Sigmoid colon (tissue), 6 donors: ENCODE measurements at regions not wholly inside any gene's neighbourhood (a gene's known extent, or its start where the extent isn't known, plus 50 kb on each side); places are given as distances from the start of the nearest gene placed in this dataset.

ENCODE experiments used
- DNase-seq: peaks from one replicate; pipeline ENCODE4 v3.0.0-alpha.2; 2019
- H3K27ac ChIP-seq, 4 donors: fragments of 200-600 bp; sonication (generic); one replicate each; pipeline ENCODE4 v1.5.1; 2016 to 2019; ENCODE audit warnings: mild to moderate bottlenecking in 1 of 4
- H3K27me3 ChIP-seq, 3 donors: fragments of 200-600 bp; sonication (generic); one replicate each; pipeline ENCODE4 v1.5.1; 2019; ENCODE audit warnings: mild to moderate bottlenecking in 1 of 3
- H3K36me3 ChIP-seq, 4 donors: fragments of 200-600 bp; sonication (generic); one replicate each; pipeline ENCODE4 v1.5.1; 2016 to 2019
- H3K4me1 ChIP-seq, 4 donors: fragments of 200-600 bp; sonication (generic); one replicate each; pipeline ENCODE4 v1.5.1; 2017 to 2019
- H3K4me3 ChIP-seq, 4 donors: fragments of 200-600 bp; sonication (generic); one replicate each; pipeline ENCODE4 v1.5.1; 2017 to 2019; ENCODE audit warnings: mild to moderate bottlenecking in 2 of 4, moderate library complexity in 1 of 4
- H3K9me3 ChIP-seq, 4 donors: fragments of 200-600 bp in 3 of 4; sonication (generic) in 3 of 4; one replicate each; pipeline versions ENCODE4 v1.5.1 to v1.6.1; 2013 to 2019
- CTCF ChIP-seq, 4 experiments: fragments of 450-650 bp in 3 of 4; fragments of 200-600 bp in 1 of 4; IDR thresholded peaks; one replicate each; pipeline ENCODE4 v1.5.1; 2016 to 2019; ENCODE audit warnings: antibody characterized with exemption in 4 of 4, mild to moderate bottlenecking in 3 of 4, moderate library complexity in 2 of 4
- EP300 ChIP-seq, 4 donors: sonication (generic); formaldehyde crosslinking; IDR thresholded peaks; one replicate each; pipeline ENCODE4 v1.6.1; 2017; ENCODE audit warnings: antibody characterized with exemption in 4 of 4
- POLR2A ChIP-seq, 2 donors: fragments of 450-650 bp; IDR thresholded peaks; one replicate each; pipeline ENCODE4 v1.6.1; 2016; ENCODE audit warnings: antibody characterized with exemption in 2 of 2, mild to moderate bottlenecking in 2 of 2, moderate library complexity in 2 of 2
- POLR2AphosphoS5 ChIP-seq, 4 donors: sonication (generic); formaldehyde crosslinking; IDR thresholded peaks; one replicate each; pipeline ENCODE4 v1.6.1; 2017; ENCODE audit warnings: antibody characterized with exemption in 4 of 4
- WGBS, 2 donors: extraction: QIAGEN DNeasy Blood & Tissue Kit; methylation state at CpG; one replicate each; pipeline ENCODE4 v1.1.7; 2013; 5-methylcytosine and 5-hydroxymethylcytosine counted together
- intact Hi-C: fragments of 100-400 bp; cut with DNase I; formaldehyde crosslinking; loops from one replicate; pipeline ENCODE4 v1.15.1; 2023
- donor health status: healthy with polysubstance abuse.
- donor health status: healthy.

GRCh38 chr10:33099748-33100147, 141.7 kb upstream of the ITGB1 start:
- Histone ChIP-seq H3K4me3 (no peak overlapping the region), H3K9me3 (peaks cover 0 to 2% (median 0%) of the 10 kb centered on the region in 4 donors), H3K27me3 (no peaks in the 10 kb centered on the region), H3K4me1 (no peaks in the 10 kb centered on the region), H3K27ac (no peak overlapping the region), H3K36me3 (no peaks in the 10 kb centered on the region)
- intact Hi-C loops: no loop called here
- TF ChIP-seq POLR2A (IDR thresholded peaks at IDR 0.05): no peak
- TF ChIP-seq POLR2AphosphoS5 (IDR thresholded peaks at IDR 0.05): no peak
- 56 to 68% methylated on average over 1 of the region's 1 CpG for WGBS, 2 donors
- DNase-seq: no peak

- Histone ChIP-seq H3K4me3 (no peak overlapping the region), H3K4me1 (no peaks in the 10 kb centered on the region), H3K9me3 (peaks cover 0 to 7% (median 0%) of the 10 kb centered on the region in 4 donors), H3K27me3 (no peaks in the 10 kb centered on the region), H3K36me3 (no peaks in the 10 kb centered on the region), H3K27ac (no peak overlapping the region)
- DNase-seq: no peak
- intact Hi-C loops: no loop called here
- WGBS, 2 donors: 64 to 86% methylated on average over 4 of the region's 4 CpGs
- TF ChIP-seq POLR2A (IDR thresholded peaks at IDR 0.05): no peak
- TF ChIP-seq POLR2AphosphoS5 (IDR thresholded peaks at IDR 0.05): no peak
- no peak for TF ChIP-seq EP300 (IDR thresholded peaks at IDR 0.05)
- TF ChIP-seq CTCF (IDR thresholded peaks at IDR 0.05): no peak
Observed at GRCh38 chr10:33098951-33099663, 141.1 kb upstream of the ITGB1 start.

- Histone ChIP-seq H3K27me3 (no peaks in the 10 kb centered on the region), H3K9me3 (peaks cover 0 to 5% (median 0%) of the 10 kb centered on the region in 4 donors), H3K4me3 (no peak overlapping the region), H3K4me1 (no peaks in the 10 kb centered on the region), H3K36me3 (no peaks in the 10 kb centered on the region), H3K27ac (no peak overlapping the region)
- DNase-seq: no peak
- TF ChIP-seq CTCF (IDR thresholded peaks at IDR 0.05) (no peak), POLR2A (IDR thresholded peaks at IDR 0.05) (no peak), EP300 (IDR thresholded peaks at IDR 0.05) (no peak), POLR2AphosphoS5 (IDR thresholded peaks at IDR 0.05) (no peak)
- WGBS, 2 donors: 56 to 69% methylated on average over 5 of the region's 5 CpGs
- intact Hi-C loops: no loop called here
Observed at GRCh38 chr10:33095867-33096815, 138.1 kb upstream of the ITGB1 start.

GRCh38 chr10:33094263-33095051, 136.4 kb upstream of the ITGB1 start:
- Histone ChIP-seq H3K36me3 (no peaks in the 10 kb centered on the region), H3K27me3 (no peaks in the 10 kb centered on the region), H3K4me1 (no peaks in the 10 kb centered on the region), H3K9me3 (peaks cover 0 to 5% (median 0%) of the 10 kb centered on the region in 4 donors), H3K4me3 (no peak overlapping the region), H3K27ac (no peak overlapping the region)
- DNase-seq: no peak
- intact Hi-C loops: no loop called here
- 79 to 87% methylated on average over 4 of the region's 4 CpGs for WGBS, 2 donors
- TF ChIP-seq POLR2AphosphoS5 (IDR thresholded peaks at IDR 0.05) (no peak), POLR2A (IDR thresholded peaks at IDR 0.05) (no peak), CTCF (IDR thresholded peaks at IDR 0.05) (no peak), EP300 (IDR thresholded peaks at IDR 0.05) (no peak)
